GM18505 (cell line): ENCODE measurements at regions not wholly inside any gene's neighbourhood (a gene's known extent, or its start where the extent isn't known, plus 50 kb on each side); places are given as distances from the start of the nearest gene placed in this dataset.
"Not testable (repeated sequence)": the region's sequence is repeated elsewhere in the genome, so short reads cannot be mapped to it uniquely, and the experiment has no call there.

Experiments
- ATAC-seq: cut with Tn5 transposase; IDR thresholded peaks from one replicate; pipeline ENCODE4 v1.9.1; 2021; ENCODE audit not compliant: unreplicated experiment
- POLR2A ChIP-seq: IDR thresholded peaks from 4 replicates; pipeline ENCODE4 v1.6.1; 2011; ENCODE audit warnings: borderline replicate concordance; ENCODE audit not compliant: insufficient read depth, insufficient read length; ENCODE audit errors: extremely low read depth

- no peak for TF ChIP-seq POLR2A
- ATAC-seq, result no peak
These were observed 340.0 kb upstream of the STXBP6 start for GRCh38 chr14:25389948-25390347.

GRCh38 chr14:25381498-25381897 lies 331.6 kb upstream of the STXBP6 start:
- no peak for ATAC-seq
- TF ChIP-seq POLR2A, result no peak

GRCh38 chr14:25375639-25376038 lies 325.7 kb upstream of the STXBP6 start:
- TF ChIP-seq POLR2A, result no peak
- no peak for ATAC-seq

- no peak for ATAC-seq
- TF ChIP-seq POLR2A, result no peak
These were observed 321.1 kb upstream of the STXBP6 start for GRCh38 chr14:25371068-25371467.

GRCh38 chr14:25370057-25370456 lies 320.1 kb upstream of the STXBP6 start:
- ATAC-seq, result not testable (repeated sequence)

- no peak for TF ChIP-seq POLR2A
- ATAC-seq, result no peak
These were observed 308.4 kb upstream of the STXBP6 start for GRCh38 chr14:25358330-25358729.

GRCh38 chr14:25351269-25351668 lies 301.3 kb upstream of the STXBP6 start:
- no peak for ATAC-seq

GRCh38 chr14:25350802-25351201 lies 300.9 kb upstream of the STXBP6 start:
- no peak for ATAC-seq
- TF ChIP-seq POLR2A, result no peak

More at GRCh38 chr14:25351269-25351668, 301.3 kb upstream of the STXBP6 start:
- TF ChIP-seq POLR2A, result no peak

GRCh38 chr14:25350021-25350420 lies 300.1 kb upstream of the STXBP6 start:
- TF ChIP-seq POLR2A, result no peak
- no peak for ATAC-seq

GRCh38 chr14:25349269-25349668 lies 299.3 kb upstream of the STXBP6 start:
- no peak for ATAC-seq
- no peak for TF ChIP-seq POLR2A

- no peak for TF ChIP-seq POLR2A
- ATAC-seq, result no peak
These were observed 290.9 kb upstream of the STXBP6 start for GRCh38 chr14:25340882-25341281.

GRCh38 chr14:25322784-25323183 lies 272.8 kb upstream of the STXBP6 start:
- no peak for TF ChIP-seq POLR2A
- ATAC-seq, result no peak

- ATAC-seq, result not testable (repeated sequence)
These were observed 266.1 kb upstream of the STXBP6 start for GRCh38 chr14:25316007-25316406.

- ATAC-seq, result no peak
- no peak for TF ChIP-seq POLR2A
These were observed 258.3 kb upstream of the STXBP6 start for GRCh38 chr14:25308244-25308643.

- ATAC-seq, result no peak
- no peak for TF ChIP-seq POLR2A
These were observed 254.0 kb upstream of the STXBP6 start for GRCh38 chr14:25303934-25304333.
